GM21381 (cell line): ENCODE measurements at regions not wholly inside any gene's neighbourhood (a gene's known extent, or its start where the extent isn't known, plus 50 kb on each side); places are given as distances from the start of the nearest gene placed in this dataset.
"Not testable (repeated sequence)": the region's sequence is repeated elsewhere in the genome, so short reads cannot be mapped to it uniquely, and the experiment has no call there.

Experiments
- ATAC-seq: cut with Tn5 transposase; IDR thresholded peaks from one replicate; pipeline ENCODE4 v1.9.1; 2021; ENCODE audit warnings: mild to moderate bottlenecking, moderate library complexity; ENCODE audit not compliant: unreplicated experiment

DNA sequence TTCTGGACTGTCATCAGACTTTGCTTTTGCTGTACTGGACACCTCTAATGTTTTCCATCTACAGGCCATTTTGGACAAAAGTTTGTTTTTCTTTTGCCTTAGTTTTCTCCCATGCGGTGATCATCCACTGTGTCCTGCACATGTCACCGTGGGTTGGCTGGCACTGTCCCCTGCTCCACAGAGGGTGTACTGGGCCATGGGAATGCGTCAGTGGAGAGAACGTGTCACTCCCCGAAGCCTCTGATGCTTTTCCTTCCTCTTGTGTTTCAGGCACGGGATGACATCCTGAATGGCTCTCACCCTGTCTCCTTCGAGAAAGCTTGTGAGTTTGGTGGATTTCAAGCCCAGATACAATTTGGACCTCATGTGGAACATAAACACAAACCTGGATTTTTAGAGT, 385.0 kb upstream of the TPM1 start:
- not testable (repeated sequence) for ATAC-seq

DNA sequence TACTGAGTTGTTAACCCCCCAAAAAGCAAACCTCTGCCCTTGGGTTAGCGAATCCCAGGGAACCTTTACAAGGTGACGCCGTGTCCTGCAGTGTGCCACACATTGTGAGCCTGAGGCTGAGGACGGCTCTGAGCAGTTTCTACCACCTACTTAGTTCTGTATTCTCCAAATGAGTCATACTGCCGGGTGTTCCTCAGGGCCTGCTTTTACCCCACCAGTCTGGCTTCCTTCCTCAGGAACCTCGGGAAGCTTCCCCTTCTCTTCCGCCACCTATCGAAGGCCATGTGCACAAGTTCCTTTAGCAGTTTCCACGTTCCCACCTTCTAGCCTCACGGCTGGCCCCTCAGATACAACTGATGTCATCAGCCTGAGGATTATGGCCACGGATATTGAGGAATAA, 384.0 kb upstream of the TPM1 start:
- no peak for ATAC-seq

DNA sequence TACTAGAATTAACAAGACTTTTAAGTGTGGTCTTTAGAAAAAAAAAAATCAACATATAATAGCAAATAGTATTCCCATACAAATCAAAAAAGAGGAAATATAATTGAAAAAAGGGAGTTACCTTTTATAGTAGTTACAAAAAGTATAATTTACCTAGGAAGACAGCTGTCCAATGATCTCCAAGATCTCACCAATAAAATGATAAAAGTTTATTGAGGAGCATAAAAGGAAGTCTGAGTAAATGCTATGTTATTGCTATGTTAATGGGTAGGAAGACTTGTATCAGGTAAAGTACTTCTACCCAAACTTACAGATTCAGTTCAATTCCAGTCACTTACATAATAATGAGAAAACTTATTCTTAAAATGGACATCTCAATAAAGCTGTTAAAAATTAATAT, 379.0 kb upstream of the TPM1 start:
- no peak for ATAC-seq

DNA sequence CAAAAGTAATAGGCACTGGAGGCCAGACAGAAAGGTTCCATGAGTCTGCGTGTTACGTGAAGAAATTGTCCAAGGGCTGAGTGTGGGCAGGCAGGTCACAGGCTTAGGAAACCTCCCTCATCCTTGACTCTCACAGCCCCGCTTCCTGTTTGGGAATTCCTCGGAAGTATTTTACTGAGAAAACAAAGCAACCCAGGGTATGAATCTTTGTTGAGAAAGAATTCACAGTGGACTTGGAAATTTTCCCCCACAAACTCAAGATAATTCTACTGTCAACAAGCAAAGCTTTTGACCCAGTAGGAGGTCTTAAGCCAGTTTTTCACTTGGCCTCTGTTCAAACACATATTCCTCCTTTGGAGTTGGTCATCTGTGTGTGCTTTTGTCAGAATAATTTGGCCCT, 377.1 kb upstream of the TPM1 start:
- no peak for ATAC-seq

DNA sequence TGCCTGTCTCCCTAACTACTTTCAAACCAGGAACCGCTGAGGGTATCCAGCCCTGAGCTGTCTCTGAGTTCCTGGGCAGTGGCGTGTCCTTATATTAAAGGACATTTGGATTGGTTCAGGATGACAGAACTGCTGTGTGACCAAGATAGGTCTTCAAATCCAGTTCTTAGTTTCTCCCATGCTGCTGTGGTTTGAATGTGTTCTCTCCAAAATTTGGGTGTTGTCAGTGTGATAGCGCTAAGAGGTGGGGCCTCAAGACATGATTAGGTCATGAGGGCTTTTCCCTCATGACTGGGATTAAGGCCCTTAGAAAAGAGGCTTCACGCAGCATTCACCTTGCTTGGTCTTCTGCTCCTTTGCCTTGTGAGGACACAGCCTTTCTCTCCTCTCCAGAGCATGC, 376.5 kb upstream of the TPM1 start:
- no peak for ATAC-seq

DNA sequence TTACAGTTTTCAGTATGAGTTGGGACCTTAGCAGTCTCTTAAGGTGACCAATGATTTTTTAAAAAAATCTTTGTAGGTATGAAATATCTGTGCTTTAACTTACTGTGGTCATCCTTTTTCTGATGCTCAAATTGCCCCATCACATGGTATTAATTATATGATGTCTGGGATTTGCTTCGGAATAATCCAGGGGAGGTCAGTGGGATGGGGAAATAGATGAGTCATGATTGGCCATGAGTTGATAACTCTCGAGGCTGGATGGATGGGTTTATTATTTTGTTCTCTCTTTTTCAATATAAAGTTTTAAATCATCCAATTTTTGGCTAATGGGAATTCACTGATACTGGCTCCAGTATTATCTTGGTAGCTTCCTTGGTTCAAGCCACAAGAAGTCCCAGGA, 370.3 kb upstream of the TPM1 start:
- no peak for ATAC-seq

DNA sequence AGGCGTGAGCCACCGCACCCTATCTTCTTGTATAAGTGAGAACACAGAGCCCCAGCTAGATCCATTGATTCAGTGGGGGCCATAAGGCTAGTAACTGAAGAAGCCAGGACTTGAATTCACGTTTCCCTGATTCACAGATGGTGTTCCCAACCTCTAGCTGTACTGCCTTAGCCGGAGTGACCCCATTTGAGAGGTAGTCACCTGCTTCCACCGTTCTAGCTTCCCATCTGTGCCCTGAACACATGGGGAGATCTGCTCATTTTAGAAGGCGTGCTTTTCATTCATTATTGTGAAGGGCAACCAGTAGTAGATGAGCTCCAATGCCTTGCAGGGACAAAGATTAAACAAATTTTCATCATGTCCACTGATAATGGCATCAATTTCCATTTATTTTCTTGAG, 365.7 kb upstream of the TPM1 start:
- no peak for ATAC-seq

DNA sequence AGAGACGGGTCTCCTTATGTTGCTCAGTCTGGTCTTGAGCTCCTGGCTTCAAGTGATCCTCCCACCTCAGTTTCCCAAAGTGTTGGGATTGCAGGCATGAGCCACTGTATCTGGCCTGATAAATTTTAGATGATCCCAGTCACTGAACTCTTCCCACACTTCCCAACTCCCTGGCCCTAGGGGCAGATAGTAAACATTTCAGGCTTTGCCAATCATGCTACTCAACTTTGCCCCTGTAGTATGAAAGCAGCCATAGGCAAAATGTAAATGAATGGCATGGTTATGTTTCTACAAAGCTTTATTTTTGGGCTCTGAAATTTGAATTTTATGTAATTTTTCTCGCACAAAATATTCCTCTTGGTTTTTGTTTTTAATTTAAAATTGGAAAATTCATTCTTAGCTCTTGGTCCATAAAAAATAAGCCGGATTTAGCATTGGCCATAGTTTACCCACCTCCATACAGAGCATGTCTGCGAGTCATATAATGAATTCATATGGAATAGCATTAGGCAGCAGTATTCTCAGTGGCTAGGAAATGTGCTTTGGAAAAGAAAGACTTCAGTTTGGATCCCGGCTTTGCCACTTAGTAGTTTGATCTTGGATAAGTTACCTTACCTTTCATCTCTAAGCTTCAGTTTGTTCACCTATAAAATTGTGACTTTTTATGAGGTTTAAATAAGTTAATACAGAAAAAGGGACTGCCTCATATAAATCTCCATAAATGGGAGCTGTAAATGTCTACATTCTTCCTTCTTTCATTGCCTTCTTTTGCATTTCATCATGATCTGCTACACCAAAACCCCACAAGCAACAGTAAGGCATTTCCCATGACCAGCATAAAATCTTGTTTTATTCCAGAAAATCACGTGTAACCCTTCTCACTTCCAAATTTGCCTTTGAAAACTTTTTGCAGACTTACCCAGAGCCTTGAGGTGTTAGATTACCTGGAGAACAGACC, 360.3 kb upstream of the TPM1 start:
- ATAC-seq, result no peak

DNA sequence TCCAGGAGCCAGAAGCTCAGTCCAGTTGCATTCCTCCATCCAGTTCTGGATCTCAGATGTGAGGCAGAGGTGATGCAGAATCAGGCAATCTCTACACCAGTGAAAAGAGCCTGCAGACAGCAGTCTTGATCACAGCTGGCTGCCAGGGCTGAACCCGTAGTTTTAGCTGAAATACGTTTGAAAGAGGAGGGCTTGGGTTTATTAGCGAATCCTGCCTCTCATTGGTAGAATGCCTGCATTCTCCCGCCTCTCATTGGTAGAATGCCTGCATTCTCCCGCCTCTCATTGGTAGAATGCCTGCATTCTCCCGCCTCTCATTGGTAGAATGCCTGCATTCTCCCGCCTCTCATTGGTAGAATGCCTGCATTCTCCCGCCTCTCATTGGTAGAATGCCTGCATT, 359.4 kb upstream of the TPM1 start:
- not testable (repeated sequence) for ATAC-seq

DNA sequence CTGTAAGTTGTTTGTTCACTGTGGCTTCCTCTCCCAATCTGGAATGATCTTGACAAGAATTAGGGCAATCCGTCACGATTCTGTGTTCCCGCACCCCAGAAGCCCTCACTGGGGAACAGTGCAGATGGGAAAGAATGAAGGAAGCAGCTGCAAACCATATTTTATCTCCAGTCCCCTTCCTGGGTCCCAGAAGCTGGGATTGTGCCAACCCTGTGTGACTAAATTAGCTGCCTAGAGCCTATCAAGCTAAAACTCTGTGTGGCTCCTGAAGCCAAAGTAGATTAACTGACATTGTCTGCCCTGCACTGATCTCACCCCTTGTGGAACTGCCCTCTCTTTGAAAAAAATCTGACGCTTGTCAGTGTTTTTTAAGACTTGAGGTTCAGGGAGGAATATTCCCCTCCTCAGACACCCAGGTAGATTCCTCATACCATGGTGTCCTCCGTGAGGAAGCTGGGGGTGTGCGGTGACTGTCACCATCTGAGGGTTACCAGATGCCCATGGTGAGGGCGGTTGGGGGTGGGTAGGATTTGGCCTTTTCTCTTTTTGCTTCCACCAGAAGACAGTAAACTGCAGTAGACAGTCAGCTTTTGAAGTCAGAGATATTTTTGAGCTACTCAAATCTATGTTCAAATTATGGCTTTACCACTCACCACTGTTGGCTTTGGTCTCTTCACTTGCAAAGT, 358.3 kb upstream of the TPM1 start:
- no peak for ATAC-seq

DNA sequence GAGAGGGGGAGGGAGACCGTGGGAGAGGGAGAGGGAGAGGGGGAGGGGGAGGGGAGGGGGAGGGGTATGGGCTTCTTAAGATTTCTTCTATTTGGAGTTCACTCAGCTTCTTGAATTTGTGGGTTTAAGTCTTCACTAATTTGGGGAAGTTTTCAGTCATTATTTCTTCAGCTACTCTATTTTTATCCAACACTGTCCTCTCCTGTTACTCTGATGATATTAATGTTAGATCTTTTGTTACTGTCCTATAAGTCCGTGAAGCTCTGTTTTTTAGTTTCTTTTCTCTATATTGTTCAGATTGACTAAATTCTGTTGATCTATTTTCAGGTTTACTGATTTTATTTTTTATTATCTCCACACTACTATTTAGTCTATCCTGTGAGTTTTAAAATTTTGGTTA, 351.5 kb upstream of the TPM1 start:
- no peak for ATAC-seq

DNA sequence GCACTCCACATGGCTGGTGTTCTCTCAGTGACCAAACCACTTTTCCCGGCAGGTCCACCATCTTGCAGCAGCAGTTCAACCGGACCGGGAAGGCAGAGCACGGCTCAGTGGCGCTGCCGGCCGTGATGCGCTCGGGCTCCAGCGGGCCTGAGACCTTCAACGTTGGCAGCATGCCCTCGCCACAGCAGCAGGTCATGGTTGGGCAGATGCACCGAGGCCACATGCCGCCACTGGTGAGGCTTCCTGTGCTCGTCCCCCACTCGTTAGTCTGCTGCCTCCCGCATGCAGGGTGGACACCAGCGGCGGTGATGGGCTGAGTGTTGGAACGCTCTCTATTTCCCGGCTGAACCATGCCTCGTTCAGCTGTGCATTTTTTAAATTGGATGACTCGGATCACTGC, 344.9 kb upstream of the TPM1 start:
- ATAC-seq, result no peak

DNA sequence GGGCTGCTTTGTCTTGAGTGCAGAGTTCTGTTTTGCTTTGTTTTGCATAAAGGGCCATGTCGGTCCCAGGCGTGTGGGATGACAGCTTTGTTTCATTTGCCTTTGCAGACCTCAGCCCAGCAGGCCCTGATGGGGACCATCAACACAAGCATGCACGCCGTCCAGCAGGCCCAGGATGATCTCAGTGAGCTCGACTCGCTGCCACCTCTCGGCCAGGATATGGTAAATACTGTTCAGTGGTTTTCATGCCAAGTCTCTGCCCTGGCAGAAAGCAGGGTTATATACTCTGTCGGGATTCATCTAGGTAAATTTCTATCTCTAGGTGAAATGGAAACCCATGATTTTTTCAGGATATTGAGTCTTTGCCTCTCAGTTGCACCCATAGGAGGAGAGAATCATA, 343.9 kb upstream of the TPM1 start:
- ATAC-seq, result no peak

DNA sequence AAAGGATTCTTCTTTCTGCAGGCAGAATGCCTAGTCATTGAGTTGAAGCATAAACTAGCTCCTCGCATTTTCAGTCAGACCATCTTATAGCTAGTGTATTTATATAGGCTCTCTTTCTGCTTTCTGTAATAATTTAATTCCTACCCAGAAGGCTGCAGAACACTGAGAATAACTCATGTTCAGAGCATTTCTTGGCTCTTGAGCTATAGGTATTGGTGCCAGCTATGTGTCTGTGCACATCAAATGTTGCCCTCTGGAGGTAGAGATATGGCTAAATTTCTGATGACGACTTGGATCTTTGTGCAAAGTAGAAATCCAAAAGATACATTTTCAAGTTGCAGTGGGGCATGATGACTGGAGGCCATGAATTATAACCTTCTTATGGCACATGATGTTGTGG, 336.2 kb upstream of the TPM1 start:
- no peak for ATAC-seq

DNA sequence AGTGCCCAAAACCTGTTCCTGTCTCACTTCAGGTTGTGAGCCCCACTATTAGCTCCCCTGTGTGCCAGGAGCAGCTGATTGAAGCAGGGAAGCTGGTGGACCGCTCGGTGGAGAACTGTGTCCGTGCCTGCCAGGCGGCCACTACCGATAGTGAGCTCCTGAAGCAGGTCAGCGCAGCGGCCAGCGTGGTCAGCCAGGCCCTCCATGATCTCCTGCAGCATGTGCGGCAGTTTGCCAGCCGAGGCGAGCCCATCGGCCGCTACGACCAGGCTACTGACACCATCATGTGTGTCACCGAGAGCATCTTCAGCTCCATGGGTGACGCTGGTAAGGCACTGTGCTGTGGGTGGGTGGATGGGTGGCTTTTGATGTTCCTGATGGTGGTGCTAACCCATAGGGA, 334.1 kb upstream of the TPM1 start:
- ATAC-seq, result no peak

DNA sequence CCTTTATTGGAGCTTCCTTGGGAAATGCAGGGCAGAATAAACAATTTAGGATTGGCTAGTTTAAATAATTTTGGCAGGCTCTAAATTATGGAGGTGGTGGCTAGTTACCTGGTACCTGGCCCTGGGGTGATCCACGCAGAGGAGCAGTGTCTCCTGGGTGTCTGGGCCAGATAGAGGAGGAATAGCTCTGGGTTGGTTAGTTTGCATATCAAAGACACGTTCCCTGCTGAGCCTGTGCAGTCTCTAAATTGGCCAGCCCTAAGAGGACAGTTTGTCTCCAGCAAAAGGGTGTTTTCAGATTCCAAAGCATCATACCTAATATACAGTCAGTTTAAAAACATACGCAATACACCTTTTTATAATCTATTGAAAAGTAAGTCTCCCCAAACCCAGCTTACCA, 333.3 kb upstream of the TPM1 start:
- ATAC-seq, result no peak

DNA sequence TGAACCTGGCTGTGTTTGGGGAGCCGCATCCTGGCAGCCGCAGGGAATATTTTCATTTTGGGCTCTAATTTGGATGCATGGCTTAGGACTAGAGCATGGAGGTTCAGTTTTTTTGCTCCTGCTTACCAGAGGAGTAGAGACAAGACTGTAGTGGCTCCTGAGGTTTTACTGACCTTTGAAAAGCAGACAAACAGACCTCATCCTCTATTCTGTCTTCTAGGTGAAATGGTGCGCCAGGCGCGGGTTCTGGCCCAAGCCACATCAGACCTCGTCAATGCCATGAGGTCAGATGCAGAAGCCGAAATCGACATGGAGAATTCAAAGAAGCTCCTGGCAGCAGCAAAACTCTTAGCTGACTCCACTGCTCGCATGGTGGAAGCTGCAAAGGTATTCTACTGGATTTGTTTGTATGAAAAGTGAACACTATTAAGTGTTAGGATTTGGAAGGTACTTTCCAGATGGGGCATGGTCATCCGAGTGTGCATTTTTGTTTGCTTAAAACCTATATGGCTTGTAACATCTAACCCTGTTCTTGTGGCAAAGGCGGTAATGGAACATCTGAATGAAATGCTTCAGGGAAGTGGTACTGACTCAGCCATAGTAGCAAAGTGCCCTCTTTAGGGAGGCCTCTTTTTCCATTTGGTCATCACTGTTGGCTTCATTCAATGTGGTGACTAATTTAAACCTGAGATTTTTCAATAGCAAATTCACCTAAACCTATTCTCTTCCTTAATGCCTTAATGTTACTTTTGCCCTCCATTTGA, 330.7 kb upstream of the TPM1 start:
- ATAC-seq, result no peak

DNA sequence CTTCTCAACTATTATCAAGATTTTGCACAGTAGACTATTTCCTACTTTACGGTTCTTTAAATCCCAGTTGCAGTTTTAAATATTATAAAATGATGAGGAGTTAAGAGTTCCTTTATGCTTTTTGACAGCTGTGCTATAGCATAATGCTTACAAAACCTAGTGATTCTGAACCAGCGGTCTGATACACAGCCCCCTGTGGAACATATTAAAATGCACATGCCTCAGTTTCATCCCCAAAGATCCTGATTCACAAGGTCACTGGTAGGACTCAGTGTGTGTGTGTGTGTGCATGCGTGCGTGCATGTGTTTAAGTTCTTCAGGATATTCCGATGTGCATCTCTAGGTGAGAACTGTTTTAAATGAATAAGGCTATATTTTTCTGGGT, 330.1 kb upstream of the TPM1 start:
- no peak for ATAC-seq

DNA sequence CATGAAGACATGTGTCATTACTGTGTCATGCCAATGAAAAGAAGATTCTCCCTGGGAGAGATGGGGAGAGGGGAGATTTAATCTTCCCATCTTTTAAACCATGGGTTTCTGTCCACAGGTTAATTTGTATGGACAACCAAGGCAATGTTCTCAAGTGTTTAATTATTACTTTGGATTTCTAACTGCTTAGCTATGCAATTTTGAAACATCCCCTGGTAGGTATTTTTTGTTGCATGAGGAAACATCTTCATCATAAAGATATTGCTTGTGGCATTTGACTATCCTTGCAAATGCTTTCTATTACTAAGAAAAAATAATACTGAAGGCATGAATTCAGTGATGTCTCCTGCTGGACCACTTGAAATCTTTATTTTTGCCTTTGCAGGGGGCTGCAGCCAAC, 326.6 kb upstream of the TPM1 start:
- ATAC-seq, result no peak

DNA sequence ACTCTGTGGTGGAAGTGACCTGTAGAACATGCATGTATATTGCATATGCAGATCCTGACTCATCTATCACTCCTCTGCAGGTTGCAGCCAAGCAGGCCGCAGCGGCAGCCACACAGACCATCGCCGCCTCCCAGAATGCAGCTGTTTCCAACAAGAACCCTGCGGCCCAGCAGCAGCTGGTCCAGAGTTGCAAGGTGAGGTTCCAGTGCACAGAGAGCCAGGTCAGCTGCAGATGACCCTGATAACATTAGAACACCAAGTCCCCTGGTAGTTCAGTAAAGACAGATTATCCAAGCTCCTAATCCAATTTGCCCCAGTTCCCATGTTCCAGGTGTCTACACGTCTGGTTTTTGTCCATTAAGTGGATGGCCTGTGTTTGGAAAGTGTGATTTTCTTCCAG, 325.1 kb upstream of the TPM1 start:
- ATAC-seq, result no peak

DNA sequence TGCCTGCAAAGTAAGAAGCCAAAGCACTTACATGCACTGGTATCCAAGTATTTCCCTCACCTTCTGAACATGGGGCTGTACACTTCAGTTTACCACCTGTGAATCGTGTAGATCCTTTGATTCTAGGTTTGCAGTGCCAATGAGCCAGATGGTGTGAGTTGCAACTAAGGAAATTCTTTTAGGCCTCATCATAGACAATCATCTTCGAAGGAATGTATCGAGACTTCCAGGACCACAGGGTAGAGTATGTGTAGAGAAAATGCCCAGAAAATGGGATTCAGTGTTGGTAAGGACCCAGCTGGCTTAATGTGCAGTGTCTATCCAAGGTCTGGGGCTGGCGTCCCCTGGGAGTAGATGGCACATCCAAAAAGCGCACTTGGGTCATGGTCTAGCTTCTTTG, 323.2 kb upstream of the TPM1 start:
- ATAC-seq, result no peak

DNA sequence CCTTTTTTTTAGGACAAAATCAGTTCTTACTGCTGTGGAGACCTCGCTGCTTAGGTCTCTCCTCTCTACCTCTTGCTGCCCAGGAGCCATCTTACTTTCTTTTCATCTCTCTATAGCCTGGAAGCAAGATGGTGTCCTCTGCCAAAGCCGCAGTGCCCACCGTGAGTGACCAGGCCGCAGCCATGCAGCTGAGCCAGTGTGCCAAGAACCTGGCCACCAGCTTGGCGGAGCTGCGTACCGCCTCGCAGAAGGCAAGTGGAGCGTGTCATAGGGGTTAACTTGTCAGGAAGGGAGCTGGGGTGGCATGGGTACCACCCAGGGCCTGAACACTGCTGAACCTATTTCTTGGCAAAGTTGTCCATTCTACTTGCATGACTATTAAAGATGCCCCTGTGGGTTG, 320.3 kb upstream of the TPM1 start:
- no peak for ATAC-seq
